GM23338 (cell line): ENCODE measurements at regions not wholly inside any gene's neighbourhood (a gene's known extent, or its start where the extent isn't known, plus 50 kb on each side); places are given as distances from the start of the nearest gene placed in this dataset.

ENCODE experiments used
- ATAC-seq: fragments of 200-7000 bp; cut with Tn5 transposase; 3 replicates; pipeline ENCODE4 v1.9.1; 2020
- DNase-seq: peaks from one replicate; pipeline ENCODE4 v3.0.0-alpha.2; 2015; ENCODE audit warnings: low spot score
- H2AFZ ChIP-seq: fragments of 200-600 bp; sonication (generic); 2 replicates; pipeline ENCODE4 v1.8.0; 2016; ENCODE audit warnings: antibody characterized with exemption, mild to moderate bottlenecking, moderate library complexity
- H3F3A ChIP-seq: fragments of 200-600 bp; sonication (generic); replicated peaks from 2 replicates; pipeline ENCODE4 v1.8.0; 2017; ENCODE audit warnings: antibody characterized with exemption, mixed run types, low read depth
- H3K27ac ChIP-seq: fragments of 200-600 bp; sonication (generic); 2 replicates; pipeline ENCODE4 v1.6.1; 2016; ENCODE audit warnings: low read depth
- H3K27me3 ChIP-seq: fragments of 200-600 bp; sonication (generic); 2 replicates; pipeline ENCODE4 v1.8.0; 2016; ENCODE audit warnings: mild to moderate bottlenecking, mixed run types, moderate library complexity; ENCODE audit not compliant: insufficient read depth
- H3K36me3 ChIP-seq: fragments of 200-600 bp; sonication (generic); 2 replicates; pipeline ENCODE4 v1.8.0; 2016; ENCODE audit warnings: mild to moderate bottlenecking; ENCODE audit not compliant: insufficient read depth
- H3K4me1 ChIP-seq: fragments of 200-600 bp; sonication (generic); 2 replicates; pipeline ENCODE4 v1.8.0; 2016; ENCODE audit warnings: mild to moderate bottlenecking, moderate library complexity; ENCODE audit not compliant: insufficient read depth
- H3K4me2 ChIP-seq: fragments of 200-600 bp; sonication (generic); 2 replicates; pipeline ENCODE4 v1.7.1; 2017; ENCODE audit warnings: mixed run types
- H3K4me3 ChIP-seq: fragments of 200-600 bp; sonication (generic); 2 replicates; pipeline ENCODE4 v1.6.1; 2016; ENCODE audit warnings: mixed run types
- H3K79me2 ChIP-seq: fragments of 200-600 bp; sonication (generic); replicated peaks from 2 replicates; pipeline ENCODE4 v1.8.0; 2017; ENCODE audit warnings: mild to moderate bottlenecking; ENCODE audit not compliant: insufficient read depth
- H3K9me2 ChIP-seq: fragments of 200-600 bp; sonication (generic); 2 replicates; pipeline ENCODE4 v1.8.0; 2017; ENCODE audit not compliant: insufficient read depth
- H4K20me1 ChIP-seq: fragments of 200-600 bp; sonication (generic); replicated peaks from 2 replicates; pipeline ENCODE4 v1.8.0; 2017; ENCODE audit warnings: mild to moderate bottlenecking; ENCODE audit not compliant: insufficient read depth
- H3K27ac Mint-ChIP-seq: 2 replicates; pipeline ENCODE4 v1.8.0; 2020; ENCODE audit warnings: inconsistent platforms, mild to moderate bottlenecking, moderate library complexity, mixed read lengths
- H3K27me3 Mint-ChIP-seq: 3 replicates; pipeline ENCODE4 v1.8.0; 2022; ENCODE audit warnings: low read depth, mild to moderate bottlenecking, moderate library complexity, mixed read lengths, inconsistent platforms; ENCODE audit not compliant: insufficient read depth, poor library complexity
- H3K36me3 Mint-ChIP-seq: 3 replicates; pipeline ENCODE4 v1.8.0; 2021; ENCODE audit warnings: low read depth, mild to moderate bottlenecking, inconsistent platforms, moderate library complexity, mixed read lengths
- H3K4me1 Mint-ChIP-seq: 3 replicates; pipeline ENCODE4 v1.8.0; 2020; ENCODE audit warnings: mild to moderate bottlenecking, inconsistent platforms, mixed read lengths
- H3K4me3 Mint-ChIP-seq: 3 replicates; pipeline ENCODE4 v1.8.0; 2021; ENCODE audit warnings: moderate library complexity, mild to moderate bottlenecking, inconsistent platforms, mixed read lengths
- H3K9me3 Mint-ChIP-seq: 3 replicates; pipeline ENCODE4 v1.8.0; 2020; ENCODE audit warnings: moderate library complexity, mild to moderate bottlenecking, inconsistent platforms, mixed read lengths
- CREB1 ChIP-seq: fragments of 250-450 bp; sonication (Bioruptor Pico); IDR thresholded peaks from 2 replicates; pipeline ENCODE4 v1.5.0; 2020; ENCODE audit warnings: low read depth, mild to moderate bottlenecking, moderate library complexity
- EZH2 ChIP-seq: fragments of 200-600 bp; sonication (generic); IDR thresholded peaks from one replicate; pipeline ENCODE4 v1.8.0; 2017; ENCODE audit warnings: antibody characterized with exemption, mild to moderate bottlenecking, low read depth; ENCODE audit not compliant: unreplicated experiment
- EZH2phosphoT487 ChIP-seq: fragments of 200-600 bp; sonication (generic); IDR thresholded peaks from one replicate; pipeline ENCODE4 v1.8.1; 2018; ENCODE audit warnings: antibody characterized with exemption; ENCODE audit not compliant: unreplicated experiment
- JUNB ChIP-seq: IDR thresholded peaks from one replicate; pipeline ENCODE4 v1.6.1; 2016; ENCODE audit warnings: antibody characterized with exemption; ENCODE audit not compliant: unreplicated experiment
- NANOG ChIP-seq: IDR thresholded peaks from 2 replicates; pipeline ENCODE4 v1.6.1; 2016; ENCODE audit warnings: antibody characterized with exemption, borderline replicate concordance
- POLR2AphosphoS5 ChIP-seq: IDR thresholded peaks from 2 replicates; pipeline ENCODE4 v1.6.1; 2016; ENCODE audit warnings: antibody characterized with exemption, low read depth
- STAT1 ChIP-seq: IDR thresholded peaks from one replicate; pipeline ENCODE4 v1.6.1; 2016; ENCODE audit warnings: antibody characterized with exemption; ENCODE audit not compliant: unreplicated experiment
- ZNF114 ChIP-seq: fragments of 250-450 bp; sonication (Bioruptor Pico); IDR thresholded peaks from 2 replicates; pipeline ENCODE4 v1.5.0; 2020; ENCODE audit warnings: mild to moderate bottlenecking, moderate library complexity
- ZNF331 ChIP-seq: fragments of 250-450 bp; sonication (Bioruptor Pico); IDR thresholded peaks from 2 replicates; pipeline ENCODE4 v1.5.0; 2020; ENCODE audit warnings: low read depth, mild to moderate bottlenecking, moderate library complexity
- TF ChIP-seq, protein P1 (sequence below): IDR thresholded peaks from 2 replicates; pipeline ENCODE4 v1.6.1; 2016; ENCODE audit warnings: antibody characterized with exemption
- TF ChIP-seq, protein P2 (sequence below): IDR thresholded peaks from one replicate; pipeline ENCODE4 v1.6.1; 2018; ENCODE audit warnings: antibody characterized with exemption; ENCODE audit not compliant: unreplicated experiment
- TF ChIP-seq, protein P3 (sequence below): fragments of 250-450 bp; sonication (Bioruptor Pico); IDR thresholded peaks from 2 replicates; pipeline ENCODE4 v1.5.0; 2020; ENCODE audit warnings: mild to moderate bottlenecking, moderate library complexity
- TF ChIP-seq, protein P4 (sequence below), 2 experiments: fragments of 200-600 bp in 1 of 2; sonication (generic) in 1 of 2; conservative IDR thresholded peaks; 2 replicates each; pipeline versions ENCODE4 v1.5.1 to v1.6.1; 2016 to 2017; ENCODE audit warnings: antibody characterized with exemption in 2 of 2, low read depth in 2 of 2, mild to moderate bottlenecking in 2 of 2, moderate library complexity in 1 of 2

DNA sequence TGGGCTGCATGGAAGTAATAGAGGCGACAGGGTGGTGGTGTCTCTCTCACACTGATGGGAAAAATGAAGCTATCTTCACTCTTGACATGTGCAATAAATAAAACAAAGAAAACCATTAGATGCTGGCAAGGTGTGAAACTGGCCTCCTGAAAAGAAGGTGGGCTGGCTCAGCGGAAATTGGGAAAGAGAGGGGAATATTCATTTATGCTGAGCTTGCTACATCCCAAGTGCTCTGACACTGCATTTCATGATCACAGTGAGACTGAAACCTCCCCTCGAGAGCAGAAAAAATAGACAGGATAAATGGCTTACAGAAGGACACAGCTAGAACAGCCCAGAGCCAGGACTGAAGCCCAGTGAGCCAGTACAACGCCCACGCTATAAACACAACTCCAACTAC is 112.1 kb upstream of the SMLR1 start:
- no peaks in the 10 kb centered on the region for H3K79me2 ChIP-seq
- H3K4me3 Mint-ChIP-seq, result no peak overlapping the region
- H3K4me1 Mint-ChIP-seq, result peaks cover 41% of the 10 kb centered on the region
- peak overlapping the region; percentile 60 for H2AFZ ChIP-seq
- no peak for ATAC-seq
- DNase-seq, result no peak
- no peaks in the 10 kb centered on the region for H4K20me1 ChIP-seq
- H3K4me1 ChIP-seq, result peaks cover 39% of the 10 kb centered on the region
- no peaks in the 10 kb centered on the region for H3K36me3 ChIP-seq
- H3K9me2 ChIP-seq, result peaks cover 6% of the 10 kb centered on the region; the same call in 1 of the 2 replicates
- H3K4me2 ChIP-seq, result no peak overlapping the region
- no peak overlapping the region for H3K27ac Mint-ChIP-seq
- H3K9me3 Mint-ChIP-seq, result peaks cover 2% of the 10 kb centered on the region; the same call in 1 of the 3 replicates
- H3K36me3 Mint-ChIP-seq, result no peaks in the 10 kb centered on the region
- H3F3A ChIP-seq, result no peaks in the 10 kb centered on the region
- H3K27me3 ChIP-seq, result no peaks in the 10 kb centered on the region
- H3K4me3 ChIP-seq, result no peak overlapping the region
- TF ChIP-seq EZH2, result no peak
- TF ChIP-seq EZH2phosphoT487, result no peak
- no peak for TF ChIP-seq STAT1
- TF ChIP-seq, protein P1, sequence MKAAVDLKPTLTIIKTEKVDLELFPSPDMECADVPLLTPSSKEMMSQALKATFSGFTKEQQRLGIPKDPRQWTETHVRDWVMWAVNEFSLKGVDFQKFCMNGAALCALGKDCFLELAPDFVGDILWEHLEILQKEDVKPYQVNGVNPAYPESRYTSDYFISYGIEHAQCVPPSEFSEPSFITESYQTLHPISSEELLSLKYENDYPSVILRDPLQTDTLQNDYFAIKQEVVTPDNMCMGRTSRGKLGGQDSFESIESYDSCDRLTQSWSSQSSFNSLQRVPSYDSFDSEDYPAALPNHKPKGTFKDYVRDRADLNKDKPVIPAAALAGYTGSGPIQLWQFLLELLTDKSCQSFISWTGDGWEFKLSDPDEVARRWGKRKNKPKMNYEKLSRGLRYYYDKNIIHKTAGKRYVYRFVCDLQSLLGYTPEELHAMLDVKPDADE, result no peak
- TF ChIP-seq NANOG, result no peak
- TF ChIP-seq, protein P2, sequence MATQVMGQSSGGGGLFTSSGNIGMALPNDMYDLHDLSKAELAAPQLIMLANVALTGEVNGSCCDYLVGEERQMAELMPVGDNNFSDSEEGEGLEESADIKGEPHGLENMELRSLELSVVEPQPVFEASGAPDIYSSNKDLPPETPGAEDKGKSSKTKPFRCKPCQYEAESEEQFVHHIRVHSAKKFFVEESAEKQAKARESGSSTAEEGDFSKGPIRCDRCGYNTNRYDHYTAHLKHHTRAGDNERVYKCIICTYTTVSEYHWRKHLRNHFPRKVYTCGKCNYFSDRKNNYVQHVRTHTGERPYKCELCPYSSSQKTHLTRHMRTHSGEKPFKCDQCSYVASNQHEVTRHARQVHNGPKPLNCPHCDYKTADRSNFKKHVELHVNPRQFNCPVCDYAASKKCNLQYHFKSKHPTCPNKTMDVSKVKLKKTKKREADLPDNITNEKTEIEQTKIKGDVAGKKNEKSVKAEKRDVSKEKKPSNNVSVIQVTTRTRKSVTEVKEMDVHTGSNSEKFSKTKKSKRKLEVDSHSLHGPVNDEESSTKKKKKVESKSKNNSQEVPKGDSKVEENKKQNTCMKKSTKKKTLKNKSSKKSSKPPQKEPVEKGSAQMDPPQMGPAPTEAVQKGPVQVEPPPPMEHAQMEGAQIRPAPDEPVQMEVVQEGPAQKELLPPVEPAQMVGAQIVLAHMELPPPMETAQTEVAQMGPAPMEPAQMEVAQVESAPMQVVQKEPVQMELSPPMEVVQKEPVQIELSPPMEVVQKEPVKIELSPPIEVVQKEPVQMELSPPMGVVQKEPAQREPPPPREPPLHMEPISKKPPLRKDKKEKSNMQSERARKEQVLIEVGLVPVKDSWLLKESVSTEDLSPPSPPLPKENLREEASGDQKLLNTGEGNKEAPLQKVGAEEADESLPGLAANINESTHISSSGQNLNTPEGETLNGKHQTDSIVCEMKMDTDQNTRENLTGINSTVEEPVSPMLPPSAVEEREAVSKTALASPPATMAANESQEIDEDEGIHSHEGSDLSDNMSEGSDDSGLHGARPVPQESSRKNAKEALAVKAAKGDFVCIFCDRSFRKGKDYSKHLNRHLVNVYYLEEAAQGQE, result no peak
- TF ChIP-seq POLR2AphosphoS5, result no peak
- TF ChIP-seq, protein P3, sequence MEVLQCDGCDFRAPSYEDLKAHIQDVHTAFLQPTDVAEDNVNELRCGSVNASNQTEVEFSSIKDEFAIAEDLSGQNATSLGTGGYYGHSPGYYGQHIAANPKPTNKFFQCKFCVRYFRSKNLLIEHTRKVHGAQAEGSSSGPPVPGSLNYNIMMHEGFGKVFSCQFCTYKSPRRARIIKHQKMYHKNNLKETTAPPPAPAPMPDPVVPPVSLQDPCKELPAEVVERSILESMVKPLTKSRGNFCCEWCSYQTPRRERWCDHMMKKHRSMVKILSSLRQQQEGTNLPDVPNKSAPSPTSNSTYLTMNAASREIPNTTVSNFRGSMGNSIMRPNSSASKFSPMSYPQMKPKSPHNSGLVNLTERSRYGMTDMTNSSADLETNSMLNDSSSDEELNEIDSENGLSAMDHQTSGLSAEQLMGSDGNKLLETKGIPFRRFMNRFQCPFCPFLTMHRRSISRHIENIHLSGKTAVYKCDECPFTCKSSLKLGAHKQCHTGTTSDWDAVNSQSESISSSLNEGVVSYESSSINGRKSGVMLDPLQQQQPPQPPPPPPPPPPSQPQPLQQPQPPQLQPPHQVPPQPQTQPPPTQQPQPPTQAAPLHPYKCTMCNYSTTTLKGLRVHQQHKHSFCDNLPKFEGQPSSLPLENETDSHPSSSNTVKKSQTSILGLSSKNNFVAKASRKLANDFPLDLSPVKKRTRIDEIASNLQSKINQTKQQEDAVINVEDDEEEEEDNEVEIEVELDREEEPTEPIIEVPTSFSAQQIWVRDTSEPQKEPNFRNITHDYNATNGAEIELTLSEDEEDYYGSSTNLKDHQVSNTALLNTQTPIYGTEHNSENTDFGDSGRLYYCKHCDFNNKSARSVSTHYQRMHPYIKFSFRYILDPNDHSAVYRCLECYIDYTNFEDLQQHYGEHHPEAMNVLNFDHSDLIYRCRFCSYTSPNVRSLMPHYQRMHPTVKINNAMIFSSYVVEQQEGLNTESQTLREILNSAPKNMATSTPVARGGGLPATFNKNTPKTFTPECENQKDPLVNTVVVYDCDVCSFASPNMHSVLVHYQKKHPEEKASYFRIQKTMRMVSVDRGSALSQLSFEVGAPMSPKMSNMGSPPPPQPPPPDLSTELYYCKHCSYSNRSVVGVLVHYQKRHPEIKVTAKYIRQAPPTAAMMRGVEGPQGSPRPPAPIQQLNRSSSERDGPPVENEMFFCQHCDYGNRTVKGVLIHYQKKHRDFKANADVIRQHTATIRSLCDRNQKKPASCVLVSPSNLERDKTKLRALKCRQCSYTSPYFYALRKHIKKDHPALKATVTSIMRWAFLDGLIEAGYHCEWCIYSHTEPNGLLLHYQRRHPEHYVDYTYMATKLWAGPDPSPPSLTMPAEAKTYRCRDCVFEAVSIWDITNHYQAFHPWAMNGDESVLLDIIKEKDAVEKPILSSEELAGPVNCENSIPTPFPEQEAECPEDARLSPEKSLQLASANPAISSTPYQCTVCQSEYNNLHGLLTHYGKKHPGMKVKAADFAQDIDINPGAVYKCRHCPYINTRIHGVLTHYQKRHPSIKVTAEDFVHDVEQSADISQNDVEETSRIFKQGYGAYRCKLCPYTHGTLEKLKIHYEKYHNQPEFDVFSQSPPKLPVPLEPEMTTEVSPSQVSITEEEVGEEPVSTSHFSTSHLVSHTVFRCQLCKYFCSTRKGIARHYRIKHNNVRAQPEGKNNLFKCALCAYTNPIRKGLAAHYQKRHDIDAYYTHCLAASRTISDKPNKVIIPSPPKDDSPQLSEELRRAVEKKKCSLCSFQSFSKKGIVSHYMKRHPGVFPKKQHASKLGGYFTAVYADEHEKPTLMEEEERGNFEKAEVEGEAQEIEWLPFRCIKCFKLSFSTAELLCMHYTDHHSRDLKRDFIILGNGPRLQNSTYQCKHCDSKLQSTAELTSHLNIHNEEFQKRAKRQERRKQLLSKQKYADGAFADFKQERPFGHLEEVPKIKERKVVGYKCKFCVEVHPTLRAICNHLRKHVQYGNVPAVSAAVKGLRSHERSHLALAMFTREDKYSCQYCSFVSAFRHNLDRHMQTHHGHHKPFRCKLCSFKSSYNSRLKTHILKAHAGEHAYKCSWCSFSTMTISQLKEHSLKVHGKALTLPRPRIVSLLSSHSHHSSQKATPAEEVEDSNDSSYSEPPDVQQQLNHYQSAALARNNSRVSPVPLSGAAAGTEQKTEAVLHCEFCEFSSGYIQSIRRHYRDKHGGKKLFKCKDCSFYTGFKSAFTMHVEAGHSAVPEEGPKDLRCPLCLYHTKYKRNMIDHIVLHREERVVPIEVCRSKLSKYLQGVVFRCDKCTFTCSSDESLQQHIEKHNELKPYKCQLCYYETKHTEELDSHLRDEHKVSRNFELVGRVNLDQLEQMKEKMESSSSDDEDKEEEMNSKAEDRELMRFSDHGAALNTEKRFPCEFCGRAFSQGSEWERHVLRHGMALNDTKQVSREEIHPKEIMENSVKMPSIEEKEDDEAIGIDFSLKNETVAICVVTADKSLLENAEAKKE, result no peak
- TF ChIP-seq ZNF114 (CRISPR knock-in tag), result no peak
- no peak for TF ChIP-seq CREB1 (CRISPR knock-in tag)
- TF ChIP-seq JUNB, result no peak
- TF ChIP-seq, protein P4, sequence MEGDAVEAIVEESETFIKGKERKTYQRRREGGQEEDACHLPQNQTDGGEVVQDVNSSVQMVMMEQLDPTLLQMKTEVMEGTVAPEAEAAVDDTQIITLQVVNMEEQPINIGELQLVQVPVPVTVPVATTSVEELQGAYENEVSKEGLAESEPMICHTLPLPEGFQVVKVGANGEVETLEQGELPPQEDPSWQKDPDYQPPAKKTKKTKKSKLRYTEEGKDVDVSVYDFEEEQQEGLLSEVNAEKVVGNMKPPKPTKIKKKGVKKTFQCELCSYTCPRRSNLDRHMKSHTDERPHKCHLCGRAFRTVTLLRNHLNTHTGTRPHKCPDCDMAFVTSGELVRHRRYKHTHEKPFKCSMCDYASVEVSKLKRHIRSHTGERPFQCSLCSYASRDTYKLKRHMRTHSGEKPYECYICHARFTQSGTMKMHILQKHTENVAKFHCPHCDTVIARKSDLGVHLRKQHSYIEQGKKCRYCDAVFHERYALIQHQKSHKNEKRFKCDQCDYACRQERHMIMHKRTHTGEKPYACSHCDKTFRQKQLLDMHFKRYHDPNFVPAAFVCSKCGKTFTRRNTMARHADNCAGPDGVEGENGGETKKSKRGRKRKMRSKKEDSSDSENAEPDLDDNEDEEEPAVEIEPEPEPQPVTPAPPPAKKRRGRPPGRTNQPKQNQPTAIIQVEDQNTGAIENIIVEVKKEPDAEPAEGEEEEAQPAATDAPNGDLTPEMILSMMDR (conservative IDR thresholded peaks at IDR 0.05; ENCODE audit: low read depth in 2 of 2), result no peak
- no peak for TF ChIP-seq ZNF331 (CRISPR knock-in tag)
- H3K27ac ChIP-seq, result no peak overlapping the region
- peaks cover 2% of the 10 kb centered on the region for H3K27me3 Mint-ChIP-seq
